HG03196 (cell line): ENCODE measurements at regions not wholly inside any gene's neighbourhood (a gene's known extent, or its start where the extent isn't known, plus 50 kb on each side); places are given as distances from the start of the nearest gene placed in this dataset.

Experiments
- ATAC-seq: cut with Tn5 transposase; IDR thresholded peaks from one replicate; pipeline ENCODE4 v1.9.1; 2021; ENCODE audit not compliant: unreplicated experiment

GRCh38 chr2:133936601-133937000 is 317.3 kb upstream of the MGAT5 start:
- ATAC-seq = no peak

- ATAC-seq = no peak
Measured at GRCh38 chr2:133937669-133938068, 316.2 kb upstream of the MGAT5 start.

- no peak for ATAC-seq
Measured at GRCh38 chr2:133940134-133940533, 313.7 kb upstream of the MGAT5 start.

- ATAC-seq = no peak
Measured at GRCh38 chr2:133941666-133942065, 312.2 kb upstream of the MGAT5 start.

GRCh38 chr2:133942398-133942797 is 311.5 kb upstream of the MGAT5 start:
- ATAC-seq = no peak

- ATAC-seq = no peak
Measured at GRCh38 chr2:133943108-133943507, 310.8 kb upstream of the MGAT5 start.

- ATAC-seq = no peak
Measured at GRCh38 chr2:133945089-133945488, 308.8 kb upstream of the MGAT5 start.

GRCh38 chr2:133947057-133947456 is 306.8 kb upstream of the MGAT5 start:
- ATAC-seq = no peak

GRCh38 chr2:133948610-133949290 is 305.1 kb upstream of the MGAT5 start:
- no peak for ATAC-seq

- no peak for ATAC-seq
Measured at GRCh38 chr2:133949595-133949994, 304.3 kb upstream of the MGAT5 start.

- ATAC-seq = no peak
Measured at GRCh38 chr2:133951209-133951608, 302.7 kb upstream of the MGAT5 start.

GRCh38 chr2:133952420-133952819 is 301.5 kb upstream of the MGAT5 start:
- no peak for ATAC-seq

- ATAC-seq = no peak
Measured at GRCh38 chr2:133952896-133953295, 301.0 kb upstream of the MGAT5 start.

- ATAC-seq = peak; percentile 50
Measured at GRCh38 chr2:133953524-133953923, 300.3 kb upstream of the MGAT5 start.

GRCh38 chr2:133954636-133955035 is 299.2 kb upstream of the MGAT5 start:
- no peak for ATAC-seq

GRCh38 chr2:133955169-133955568 is 298.7 kb upstream of the MGAT5 start:
- ATAC-seq = no peak

GRCh38 chr2:133956434-133956935 is 297.4 kb upstream of the MGAT5 start:
- no peak for ATAC-seq

- no peak for ATAC-seq
Measured at GRCh38 chr2:133957724-133958480, 296.0 kb upstream of the MGAT5 start.

- ATAC-seq = no peak
Measured at GRCh38 chr2:133959066-133959465, 294.8 kb upstream of the MGAT5 start.

- no peak for ATAC-seq
Measured at GRCh38 chr2:133966720-133967304, 287.1 kb upstream of the MGAT5 start.

GRCh38 chr2:133967326-133967725 is 286.5 kb upstream of the MGAT5 start:
- ATAC-seq = no peak

- ATAC-seq = no peak
Measured at GRCh38 chr2:133968446-133968845, 285.4 kb upstream of the MGAT5 start.
